ENCODE measurements at regions not wholly inside any gene's neighbourhood (a gene's known extent, or its start where the extent isn't known, plus 50 kb on each side); places are given as distances from the start of the nearest gene placed in this dataset.

- no peak overlapping the region for H3K9ac ChIP-seq (replicated peaks; ENCODE audit: extremely low read depth, insufficient read depth, low read length)
- H3K4me1 ChIP-seq (ENCODE audit: control insufficient read depth, extremely low read depth, insufficient read depth, low read length), result no peaks in the 10 kb centered on the region
- no peak for DNase-seq (ENCODE audit: low read depth, low spot score)
- no peaks in the 10 kb centered on the region for H3K27me3 ChIP-seq (ENCODE audit: control insufficient read depth in 2 of 2, insufficient read depth in 2 of 2, low read length in 2 of 2)
- no peak overlapping the region for H3K4me3 ChIP-seq (replicated peaks in 1 of 3; ENCODE audit: insufficient read depth in 1 of 3, low read depth in 1 of 3, low read length in 3 of 3)
- dilution Hi-C loops (cut with MboI; ENCODE audit: extremely low pct_ligation_motif_present, low sequenced_read_pairs) (no loop called here), intact Hi-C loops (cut with micrococcal nuclease) (no loop called here)
- no peaks in the 10 kb centered on the region for H3K9me3 ChIP-seq (replicated peaks; ENCODE audit: control insufficient read depth, insufficient read depth, low read length)
- H2AFZ ChIP-seq (ENCODE audit: low read depth, low read length), result no peak overlapping the region
- H3K4me2 ChIP-seq (ENCODE audit: insufficient read depth, low read length), result no peak overlapping the region
- no peaks in the 10 kb centered on the region for H3K36me3 ChIP-seq (ENCODE audit: control insufficient read depth in 2 of 2, extremely low read depth in 1 of 2, insufficient read depth in 2 of 2, low read length in 2 of 2)
- ChIA-PET CTCF (no interaction called here), POLR2A (no interaction called here)
- no TSS peak for BruUV-seq (replicated peaks)
- no peaks in the 10 kb centered on the region for H4K20me1 ChIP-seq (replicated peaks; ENCODE audit: control insufficient read depth, extremely low read depth, insufficient read depth, low read length)
- FAIRE-seq, result no peak
- H3K9me1 ChIP-seq (replicated peaks; ENCODE audit: control insufficient read depth, extremely low read depth, insufficient read depth, low read length), result no peaks in the 10 kb centered on the region
- no peak for TF ChIP-seq MAX (IDR thresholded peaks at IDR 0.05; ENCODE audit: insufficient read depth, insufficient read length)
- TF ChIP-seq MYC (IDR thresholded peaks at IDR 0.05; ENCODE audit: low read depth, low read length), result no peak
- no peak for TF ChIP-seq GATA2 (IDR thresholded peaks at IDR 0.05; ENCODE audit: insufficient read depth, insufficient read length, low read depth, low read length)
- TF ChIP-seq JUN (IDR thresholded peaks at IDR 0.05; ENCODE audit: borderline replicate concordance, insufficient read depth, insufficient read length, low read depth), result no peak
- no peak for TF ChIP-seq EZH2 (IDR thresholded peaks at IDR 0.05; ENCODE audit: borderline replicate concordance, low read depth, low read length, severe bottlenecking)
- TF ChIP-seq CTCF (IDR thresholded peaks at IDR 0.05; ENCODE audit: extremely low read depth in 1 of 2, insufficient read depth in 1 of 2, low read depth in 1 of 2, low read length in 2 of 2), result no peak
- TF ChIP-seq FOS (IDR thresholded peaks at IDR 0.05; ENCODE audit: borderline replicate concordance, insufficient read depth, low read length), result no peak
- TF ChIP-seq POLR2AphosphoS5 (IDR thresholded peaks at IDR 0.05; ENCODE audit: insufficient read depth, low read depth, low read length), result no peak
- no peak for TF ChIP-seq POLR2A (IDR thresholded peaks at IDR 0.05; ENCODE audit: low read depth, low read length)
- no peak overlapping the region for H3K27ac ChIP-seq (ENCODE audit: insufficient read depth, low read depth, low read length)
- no peaks in the 10 kb centered on the region for H3K79me2 ChIP-seq (ENCODE audit: control insufficient read depth, insufficient read depth, low read length)
These were observed 369.1 kb upstream of the SLITRK5 start for GRCh38 chr13:87302034-87302433.
